Liver (tissue), 8 donors: ENCODE measurements at regions not wholly inside any gene's neighbourhood (a gene's known extent, or its start where the extent isn't known, plus 50 kb on each side); places are given as distances from the start of the nearest gene placed in this dataset.

ENCODE experiments used
- DNase-seq: peaks from one replicate; pipeline ENCODE4 v3.0.0-alpha.2; 2017; ENCODE audit warnings: low spot score
- H3K27ac ChIP-seq, 2 donors: one replicate each; pipeline ENCODE4 v1.7.0; 2013; ENCODE audit warnings: inconsistent platforms in 2 of 2, low read length in 2 of 2, control low read depth in 1 of 2, low read depth in 1 of 2, mild to moderate bottlenecking in 1 of 2
- H3K27me3 ChIP-seq, 4 donors: one replicate each; pipeline versions ENCODE4 v1.6.1 to v1.7.0; 2013; ENCODE audit warnings: low read length in 3 of 4, inconsistent platforms in 1 of 4, mild to moderate bottlenecking in 1 of 4, moderate library complexity in 1 of 4; ENCODE audit not compliant: control insufficient read depth in 4 of 4, insufficient read depth in 4 of 4
- H3K36me3 ChIP-seq, 4 donors: one replicate each; pipeline versions ENCODE4 v1.6.1 to v1.7.0; 2013; ENCODE audit warnings: low read length in 3 of 4, mild to moderate bottlenecking in 3 of 4, low read depth in 1 of 4, moderate library complexity in 1 of 4; ENCODE audit not compliant: control insufficient read depth in 4 of 4, insufficient read depth in 3 of 4
- H3K4me1 ChIP-seq, 4 donors: one replicate each; pipeline versions ENCODE4 v1.6.1 to v1.7.0; 2013; ENCODE audit warnings: low read length in 3 of 4, mild to moderate bottlenecking in 3 of 4, moderate library complexity in 1 of 4; ENCODE audit not compliant: control insufficient read depth in 4 of 4, insufficient read depth in 4 of 4
- H3K4me3 ChIP-seq, 3 donors: one replicate each; pipeline versions ENCODE4 v1.6.1 to v1.7.0; 2013; ENCODE audit warnings: low read length in 3 of 3, control low read depth in 1 of 3, low read depth in 1 of 3, mild to moderate bottlenecking in 1 of 3
- H3K9ac ChIP-seq, 2 donors: one replicate each; pipeline ENCODE4 v1.7.0; 2013; ENCODE audit warnings: low read length in 2 of 2, mild to moderate bottlenecking in 2 of 2, moderate library complexity in 2 of 2, control low read depth in 1 of 2, low read depth in 1 of 2
- H3K9me3 ChIP-seq, 4 donors: one replicate each; pipeline versions ENCODE4 v1.6.1 to v1.7.0; 2013; ENCODE audit warnings: low read length in 3 of 4; ENCODE audit not compliant: control insufficient read depth in 4 of 4
- ATF3 ChIP-seq: IDR thresholded peaks from 2 replicates; pipeline ENCODE4 v1.6.1; 2016; ENCODE audit warnings: antibody characterized with exemption
- EGR1 ChIP-seq, 2 donors: IDR thresholded peaks; 2 replicates each; pipeline ENCODE4 v1.6.1; 2016 to 2018; ENCODE audit warnings: antibody characterized with exemption in 2 of 2, low read depth in 2 of 2
- FOXA1 ChIP-seq: IDR thresholded peaks from 2 replicates; pipeline ENCODE4 v1.6.1; 2016; ENCODE audit warnings: antibody characterized with exemption
- FOXA2 ChIP-seq: IDR thresholded peaks from 2 replicates; pipeline ENCODE4 v1.6.1; 2016; ENCODE audit warnings: antibody characterized with exemption
- GABPA ChIP-seq, 2 donors: IDR thresholded peaks in 1 of 2; conservative IDR thresholded peaks in 1 of 2; 2 replicates each; pipeline ENCODE4 v1.6.1; 2016; ENCODE audit warnings: antibody characterized with exemption in 2 of 2, mild to moderate bottlenecking in 1 of 2, moderate library complexity in 1 of 2
- HNF4A ChIP-seq, 2 donors: conservative IDR thresholded peaks; 2 replicates each; pipeline ENCODE4 v1.6.1; 2016; ENCODE audit warnings: antibody characterized with exemption in 2 of 2, mild to moderate bottlenecking in 2 of 2
- JUND ChIP-seq, 2 donors: IDR thresholded peaks; 2 replicates each; pipeline ENCODE4 v1.6.1; 2016; ENCODE audit warnings: antibody characterized with exemption in 2 of 2
- MAX ChIP-seq: IDR thresholded peaks from 2 replicates; pipeline ENCODE4 v1.6.1; 2016; ENCODE audit warnings: antibody characterized with exemption
- NR2F2 ChIP-seq: IDR thresholded peaks from 2 replicates; pipeline ENCODE4 v1.6.1; 2016; ENCODE audit warnings: antibody characterized with exemption
- RAD21 ChIP-seq, 2 donors: IDR thresholded peaks; 2 replicates each; pipeline ENCODE4 v1.6.1; 2016; ENCODE audit warnings: antibody characterized with exemption in 2 of 2, mild to moderate bottlenecking in 2 of 2
- RXRA ChIP-seq, 2 donors: IDR thresholded peaks; 2 replicates each; pipeline ENCODE4 v1.6.1; 2017 to 2018; ENCODE audit warnings: antibody characterized with exemption in 2 of 2, mild to moderate bottlenecking in 1 of 2
- SP1 ChIP-seq: IDR thresholded peaks from 2 replicates; pipeline ENCODE4 v1.6.1; 2018; ENCODE audit warnings: antibody characterized with exemption, mild to moderate bottlenecking
- TAF1 ChIP-seq: conservative IDR thresholded peaks from 2 replicates; pipeline ENCODE4 v1.6.1; 2016; ENCODE audit warnings: antibody characterized with exemption, mild to moderate bottlenecking
- YY1 ChIP-seq: IDR thresholded peaks from 2 replicates; pipeline ENCODE4 v1.6.1; 2016; ENCODE audit warnings: antibody characterized with exemption, mild to moderate bottlenecking
- ZBTB33 ChIP-seq: IDR thresholded peaks from 2 replicates; pipeline ENCODE4 v1.6.1; 2016; ENCODE audit warnings: antibody characterized with exemption
- WGBS: extraction: QIAGEN DNeasy Blood & Tissue Kit; methylation state at CpG from one replicate; pipeline ENCODE4 v1.1.7; 2013; 5-methylcytosine and 5-hydroxymethylcytosine counted together
- TF ChIP-seq, protein P1 (sequence below): fragments of 150-350 bp; IDR thresholded peaks from 2 replicates; pipeline ENCODE4 v1.5.1; 2017; ENCODE audit warnings: improper control_type of control experiment, low read depth, low read length; ENCODE audit not compliant: missing input control
- TF ChIP-seq, protein P2 (sequence below): IDR thresholded peaks from 2 replicates; pipeline ENCODE4 v1.6.1; 2016; ENCODE audit warnings: antibody characterized with exemption, mild to moderate bottlenecking
- donor health status: healthy.
- donor health status: healthy.
- donor health status: healthy.
- donor health status: healthy.
- donor health status: healthy.

DNA sequence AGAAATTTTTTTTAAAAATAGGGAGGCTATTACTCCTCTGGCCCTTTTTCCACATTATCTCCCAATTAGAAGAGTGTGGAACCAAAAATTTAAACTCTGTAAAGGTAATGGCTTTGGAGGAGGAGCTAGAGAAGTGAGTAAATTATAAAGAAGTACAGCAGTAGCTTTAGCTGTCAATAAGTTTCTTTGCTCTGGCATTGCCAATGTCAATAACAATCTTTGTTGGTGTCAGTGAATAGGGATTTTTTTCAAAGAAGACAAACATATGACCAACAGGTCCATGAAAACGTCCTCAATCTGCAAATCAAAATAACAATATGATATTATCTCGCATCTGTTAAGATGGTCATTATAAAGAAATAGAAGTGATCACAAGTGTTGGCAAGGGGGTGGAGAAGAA is 227.1 kb upstream of the MBL2 start:
- Histone ChIP-seq H3K27me3 (no peaks in the 10 kb centered on the region), H3K36me3 (no peaks in the 10 kb centered on the region), H3K27ac (no peak overlapping the region), H3K9me3 (no peaks in the 10 kb centered on the region), H3K9ac (no peak overlapping the region), H3K4me3 (no peak overlapping the region), H3K4me1 (peaks cover 0 to 20% (median 13%) of the 10 kb centered on the region in 4 donors)
- DNase-seq: no peak
- whole genome bisulfite sequencing: 26% methylated on average over 2 of the region's 2 CpGs
- TF ChIP-seq RAD21 (IDR thresholded peaks at IDR 0.05) (no peak), FOXA1 (peak; percentile 82), FOXA2 (peak; percentile 92), RXRA (IDR thresholded peaks at IDR 0.05) (peak in 1 of 2 donors; percentile 18)

DNA sequence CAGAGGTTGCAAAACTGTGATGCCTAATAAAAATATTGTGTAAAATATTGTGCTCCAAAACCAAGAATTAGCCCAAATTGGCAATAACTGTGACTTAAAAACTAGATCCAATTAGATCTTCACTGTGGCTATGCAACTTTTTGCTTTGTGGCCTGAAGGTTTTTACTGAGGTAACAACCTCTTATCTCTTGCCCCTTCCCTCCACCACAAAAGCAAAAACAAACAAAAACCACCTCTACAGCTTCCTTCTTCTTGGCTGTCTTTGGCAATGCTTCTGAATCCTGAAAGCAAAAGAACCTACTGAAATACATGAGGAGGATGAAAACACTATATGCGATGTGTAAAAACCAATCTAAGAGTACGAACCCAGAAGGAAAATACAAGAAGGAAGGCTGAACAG is 226.7 kb upstream of the MBL2 start:
- Histone ChIP-seq H3K4me3 (no peak overlapping the region), H3K27ac (no peak overlapping the region), H3K36me3 (no peaks in the 10 kb centered on the region), H3K4me1 (peaks cover 0 to 20% (median 13%) of the 10 kb centered on the region in 4 donors), H3K9me3 (no peaks in the 10 kb centered on the region), H3K27me3 (no peaks in the 10 kb centered on the region), H3K9ac (no peak overlapping the region)
- TF ChIP-seq, protein P1, sequence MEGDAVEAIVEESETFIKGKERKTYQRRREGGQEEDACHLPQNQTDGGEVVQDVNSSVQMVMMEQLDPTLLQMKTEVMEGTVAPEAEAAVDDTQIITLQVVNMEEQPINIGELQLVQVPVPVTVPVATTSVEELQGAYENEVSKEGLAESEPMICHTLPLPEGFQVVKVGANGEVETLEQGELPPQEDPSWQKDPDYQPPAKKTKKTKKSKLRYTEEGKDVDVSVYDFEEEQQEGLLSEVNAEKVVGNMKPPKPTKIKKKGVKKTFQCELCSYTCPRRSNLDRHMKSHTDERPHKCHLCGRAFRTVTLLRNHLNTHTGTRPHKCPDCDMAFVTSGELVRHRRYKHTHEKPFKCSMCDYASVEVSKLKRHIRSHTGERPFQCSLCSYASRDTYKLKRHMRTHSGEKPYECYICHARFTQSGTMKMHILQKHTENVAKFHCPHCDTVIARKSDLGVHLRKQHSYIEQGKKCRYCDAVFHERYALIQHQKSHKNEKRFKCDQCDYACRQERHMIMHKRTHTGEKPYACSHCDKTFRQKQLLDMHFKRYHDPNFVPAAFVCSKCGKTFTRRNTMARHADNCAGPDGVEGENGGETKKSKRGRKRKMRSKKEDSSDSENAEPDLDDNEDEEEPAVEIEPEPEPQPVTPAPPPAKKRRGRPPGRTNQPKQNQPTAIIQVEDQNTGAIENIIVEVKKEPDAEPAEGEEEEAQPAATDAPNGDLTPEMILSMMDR: no peak
- TF ChIP-seq EGR1 (IDR thresholded peaks at IDR 0.05; ENCODE audit: low read depth in 2 of 2) (no peak), GABPA (IDR thresholded peaks at IDR 0.05 in 1 of 2, conservative IDR thresholded peaks at IDR 0.05 in 1 of 2) (no peak), JUND (IDR thresholded peaks at IDR 0.05) (no peak), SP1 (no peak), TAF1 (no peak), ZBTB33 (no peak), FOXA1 (no peak), YY1 (no peak), NR2F2 (no peak), RXRA (IDR thresholded peaks at IDR 0.05) (no peak), HNF4A (conservative IDR thresholded peaks at IDR 0.05) (no peak), RAD21 (IDR thresholded peaks at IDR 0.05) (no peak), MAX (no peak), ATF3 (no peak), FOXA2 (no peak)
- TF ChIP-seq, protein P2, sequence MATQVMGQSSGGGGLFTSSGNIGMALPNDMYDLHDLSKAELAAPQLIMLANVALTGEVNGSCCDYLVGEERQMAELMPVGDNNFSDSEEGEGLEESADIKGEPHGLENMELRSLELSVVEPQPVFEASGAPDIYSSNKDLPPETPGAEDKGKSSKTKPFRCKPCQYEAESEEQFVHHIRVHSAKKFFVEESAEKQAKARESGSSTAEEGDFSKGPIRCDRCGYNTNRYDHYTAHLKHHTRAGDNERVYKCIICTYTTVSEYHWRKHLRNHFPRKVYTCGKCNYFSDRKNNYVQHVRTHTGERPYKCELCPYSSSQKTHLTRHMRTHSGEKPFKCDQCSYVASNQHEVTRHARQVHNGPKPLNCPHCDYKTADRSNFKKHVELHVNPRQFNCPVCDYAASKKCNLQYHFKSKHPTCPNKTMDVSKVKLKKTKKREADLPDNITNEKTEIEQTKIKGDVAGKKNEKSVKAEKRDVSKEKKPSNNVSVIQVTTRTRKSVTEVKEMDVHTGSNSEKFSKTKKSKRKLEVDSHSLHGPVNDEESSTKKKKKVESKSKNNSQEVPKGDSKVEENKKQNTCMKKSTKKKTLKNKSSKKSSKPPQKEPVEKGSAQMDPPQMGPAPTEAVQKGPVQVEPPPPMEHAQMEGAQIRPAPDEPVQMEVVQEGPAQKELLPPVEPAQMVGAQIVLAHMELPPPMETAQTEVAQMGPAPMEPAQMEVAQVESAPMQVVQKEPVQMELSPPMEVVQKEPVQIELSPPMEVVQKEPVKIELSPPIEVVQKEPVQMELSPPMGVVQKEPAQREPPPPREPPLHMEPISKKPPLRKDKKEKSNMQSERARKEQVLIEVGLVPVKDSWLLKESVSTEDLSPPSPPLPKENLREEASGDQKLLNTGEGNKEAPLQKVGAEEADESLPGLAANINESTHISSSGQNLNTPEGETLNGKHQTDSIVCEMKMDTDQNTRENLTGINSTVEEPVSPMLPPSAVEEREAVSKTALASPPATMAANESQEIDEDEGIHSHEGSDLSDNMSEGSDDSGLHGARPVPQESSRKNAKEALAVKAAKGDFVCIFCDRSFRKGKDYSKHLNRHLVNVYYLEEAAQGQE: no peak
- DNase-seq: no peak
- 72% methylated on average over 2 of the region's 2 CpGs for WGBS
